WTC11 (cell line): ENCODE measurements at regions not wholly inside any gene's neighbourhood (a gene's known extent, or its start where the extent isn't known, plus 50 kb on each side); places are given as distances from the start of the nearest gene placed in this dataset.
"Not testable (repeated sequence)": the region's sequence is repeated elsewhere in the genome, so short reads cannot be mapped to it uniquely, and the experiment has no call there.

Experiments
- ATAC-seq: fragments of 200-7000 bp; cut with Tn5 transposase; 2 replicates; pipeline ENCODE4 v1.10.0; 2021; ENCODE audit warnings: mild to moderate bottlenecking, moderate library complexity
- CTCF ChIA-PET: fragments of 300-600 bp; sonication (Branson Sonifier 250); formaldehyde crosslinking; loops from one replicate; lab custom pipeline; 2021; ENCODE audit warnings: antibody characterized with exemption; lab: Charles Lee
- POLR2A ChIA-PET: fragments of 350-600 bp; sonication (Branson Sonifier 250); formaldehyde crosslinking; loops from one replicate; lab custom pipeline; 2021; ENCODE audit warnings: antibody characterized with exemption; lab: Charles Lee
- DNase-seq: peaks from one replicate; pipeline ENCODE4 v3.0.0; 2021; ENCODE audit warnings: low spot score
- H3K27ac Mint-ChIP-seq: 2 replicates; pipeline ENCODE4 v1.8.0; 2021; ENCODE audit warnings: mixed read lengths
- H3K27me3 Mint-ChIP-seq: 2 replicates; pipeline ENCODE4 v1.8.0; 2021; ENCODE audit warnings: low read depth, mild to moderate bottlenecking, moderate library complexity, mixed read lengths
- H3K36me3 Mint-ChIP-seq: 2 replicates; pipeline ENCODE4 v1.8.0; 2021; ENCODE audit warnings: mixed read lengths
- H3K4me1 Mint-ChIP-seq: 2 replicates; pipeline ENCODE4 v1.8.0; 2022; ENCODE audit warnings: mixed read lengths
- H3K4me3 Mint-ChIP-seq: 2 replicates; pipeline ENCODE4 v1.8.0; 2021; ENCODE audit warnings: mild to moderate bottlenecking, moderate library complexity, mixed read lengths
- H3K9me3 Mint-ChIP-seq: 2 replicates; pipeline ENCODE4 v1.8.0; 2021; ENCODE audit warnings: mixed read lengths
- CREB1 ChIP-seq: sonication (generic); formaldehyde crosslinking; IDR thresholded peaks from 2 replicates; pipeline ENCODE4 v1.8.0; 2023; ENCODE audit warnings: mild to moderate bottlenecking, missing genetic modification reagents
- EMX1 ChIP-seq: fragments of 250-450 bp; sonication (Bioruptor Pico); IDR thresholded peaks from 2 replicates; pipeline ENCODE4 v1.8.0; 2021; ENCODE audit warnings: mild to moderate bottlenecking
- FOXJ3 ChIP-seq: sonication (generic); formaldehyde crosslinking; IDR thresholded peaks from 2 replicates; pipeline ENCODE4 v1.9.0; 2021; ENCODE audit warnings: missing genetic modification reagents, mild to moderate bottlenecking, borderline replicate concordance
- FOXP1 ChIP-seq: sonication (generic); formaldehyde crosslinking; IDR thresholded peaks from 2 replicates; pipeline ENCODE4 v1.8.0; 2022; ENCODE audit warnings: missing genetic modification reagents, mild to moderate bottlenecking, moderate library complexity, borderline replicate concordance
- JAZF1 ChIP-seq: fragments of 250-450 bp; sonication (Bioruptor Pico); IDR thresholded peaks from 2 replicates; pipeline ENCODE4 v1.9.0; 2021; ENCODE audit warnings: moderate library complexity, mild to moderate bottlenecking, inconsistent platforms
- MXD4 ChIP-seq: fragments of 250-450 bp; sonication (Bioruptor Pico); IDR thresholded peaks from 2 replicates; pipeline ENCODE4 v1.8.0; 2021; ENCODE audit warnings: mild to moderate bottlenecking, moderate library complexity, borderline replicate concordance
- PRRX2 ChIP-seq: fragments of 250-450 bp; sonication (Bioruptor Pico); IDR thresholded peaks from 2 replicates; pipeline ENCODE4 v1.8.0; 2021; ENCODE audit warnings: mild to moderate bottlenecking
- TCF7 ChIP-seq: sonication (generic); formaldehyde crosslinking; IDR thresholded peaks from 2 replicates; pipeline ENCODE4 v1.8.0; 2022; ENCODE audit warnings: mild to moderate bottlenecking, low read depth, missing genetic modification reagents, moderate library complexity
- ZNF138 ChIP-seq: sonication (generic); formaldehyde crosslinking; conservative IDR thresholded peaks from 2 replicates; pipeline ENCODE4 v1.8.1; 2022; ENCODE audit warnings: mild to moderate bottlenecking, moderate library complexity, missing genetic modification reagents
- ZNF232 ChIP-seq: sonication (generic); formaldehyde crosslinking; IDR thresholded peaks from 2 replicates; pipeline ENCODE4 v1.8.0; 2022; ENCODE audit warnings: mild to moderate bottlenecking, missing genetic modification reagents
- ZNF263 ChIP-seq: sonication (generic); formaldehyde crosslinking; IDR thresholded peaks from 2 replicates; pipeline ENCODE4 v1.8.1; 2022; ENCODE audit warnings: low read depth, mild to moderate bottlenecking, moderate library complexity, missing genetic modification reagents
- ZNF317 ChIP-seq: sonication (generic); formaldehyde crosslinking; IDR thresholded peaks from 2 replicates; pipeline ENCODE4 v1.8.1; 2023; ENCODE audit warnings: low read depth, mild to moderate bottlenecking, moderate library complexity, missing genetic modification reagents, borderline replicate concordance
- ZNF423 ChIP-seq: fragments of 250-450 bp; sonication (Bioruptor Pico); IDR thresholded peaks from 2 replicates; pipeline ENCODE4 v2.1.2; 2022; ENCODE audit warnings: mild to moderate bottlenecking, moderate library complexity
- TF ChIP-seq, protein P1 (sequence below): fragments of 250-450 bp; sonication (Bioruptor Pico); IDR thresholded peaks from 2 replicates; pipeline ENCODE4 v1.8.0; 2021; ENCODE audit warnings: mild to moderate bottlenecking
- TF ChIP-seq, protein P2 (sequence below): fragments of 250-450 bp; sonication (Bioruptor Pico); conservative IDR thresholded peaks from 2 replicates; pipeline ENCODE4 v1.9.0; 2021; ENCODE audit warnings: mild to moderate bottlenecking
- TF ChIP-seq, protein P3 (sequence below): fragments of 250-450 bp; sonication (Bioruptor Pico); IDR thresholded peaks from 2 replicates; pipeline ENCODE4 v1.9.0; 2021; ENCODE audit warnings: mild to moderate bottlenecking
- TF ChIP-seq, protein P4 (sequence below): sonication (generic); formaldehyde crosslinking; IDR thresholded peaks from 2 replicates; pipeline ENCODE4 v1.8.1; 2022; ENCODE audit warnings: mild to moderate bottlenecking, missing genetic modification reagents, moderate library complexity, borderline replicate concordance
- TF ChIP-seq, protein P5 (sequence below): sonication (generic); formaldehyde crosslinking; IDR thresholded peaks from 2 replicates; pipeline ENCODE4 v1.8.1; 2022; ENCODE audit warnings: mild to moderate bottlenecking, moderate library complexity, missing genetic modification reagents
- TF ChIP-seq, protein P6 (sequence below): sonication (generic); formaldehyde crosslinking; IDR thresholded peaks from 2 replicates; pipeline ENCODE4 v1.8.0; 2023; ENCODE audit warnings: mild to moderate bottlenecking, missing genetic modification reagents

DNA sequence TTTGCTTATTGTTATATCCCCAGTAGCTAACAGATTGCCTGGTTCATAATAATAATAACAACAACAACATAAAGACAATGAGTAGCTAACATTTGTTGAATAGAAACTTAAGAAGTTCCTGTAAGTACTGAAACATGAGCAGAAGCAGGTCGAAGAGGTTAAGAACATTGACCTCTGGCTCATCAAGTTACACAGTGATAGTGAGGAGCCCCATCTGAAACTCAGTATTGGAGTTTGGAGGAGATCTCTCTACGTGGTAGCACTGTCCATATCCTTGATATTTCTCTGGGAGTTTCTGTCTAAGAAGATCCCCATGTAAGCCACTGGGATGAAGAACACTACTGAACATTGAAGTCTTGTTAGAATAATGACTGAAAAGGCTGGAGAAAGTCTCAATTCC lies 600.4 kb downstream of the RFPL4B start (continued):
- TF ChIP-seq, protein P1, sequence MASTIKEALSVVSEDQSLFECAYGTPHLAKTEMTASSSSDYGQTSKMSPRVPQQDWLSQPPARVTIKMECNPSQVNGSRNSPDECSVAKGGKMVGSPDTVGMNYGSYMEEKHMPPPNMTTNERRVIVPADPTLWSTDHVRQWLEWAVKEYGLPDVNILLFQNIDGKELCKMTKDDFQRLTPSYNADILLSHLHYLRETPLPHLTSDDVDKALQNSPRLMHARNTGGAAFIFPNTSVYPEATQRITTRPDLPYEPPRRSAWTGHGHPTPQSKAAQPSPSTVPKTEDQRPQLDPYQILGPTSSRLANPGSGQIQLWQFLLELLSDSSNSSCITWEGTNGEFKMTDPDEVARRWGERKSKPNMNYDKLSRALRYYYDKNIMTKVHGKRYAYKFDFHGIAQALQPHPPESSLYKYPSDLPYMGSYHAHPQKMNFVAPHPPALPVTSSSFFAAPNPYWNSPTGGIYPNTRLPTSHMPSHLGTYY (CRISPR knock-in tag): no peak
- TF ChIP-seq FOXJ3 (no peak), ZNF423 (CRISPR knock-in tag) (no peak), TCF7 (CRISPR knock-in tag) (no peak), PRRX2 (CRISPR knock-in tag) (no peak), ZNF232 (CRISPR knock-in tag) (no peak), EMX1 (no peak), ZNF263 (CRISPR knock-in tag) (no peak)
- TF ChIP-seq, protein P2, sequence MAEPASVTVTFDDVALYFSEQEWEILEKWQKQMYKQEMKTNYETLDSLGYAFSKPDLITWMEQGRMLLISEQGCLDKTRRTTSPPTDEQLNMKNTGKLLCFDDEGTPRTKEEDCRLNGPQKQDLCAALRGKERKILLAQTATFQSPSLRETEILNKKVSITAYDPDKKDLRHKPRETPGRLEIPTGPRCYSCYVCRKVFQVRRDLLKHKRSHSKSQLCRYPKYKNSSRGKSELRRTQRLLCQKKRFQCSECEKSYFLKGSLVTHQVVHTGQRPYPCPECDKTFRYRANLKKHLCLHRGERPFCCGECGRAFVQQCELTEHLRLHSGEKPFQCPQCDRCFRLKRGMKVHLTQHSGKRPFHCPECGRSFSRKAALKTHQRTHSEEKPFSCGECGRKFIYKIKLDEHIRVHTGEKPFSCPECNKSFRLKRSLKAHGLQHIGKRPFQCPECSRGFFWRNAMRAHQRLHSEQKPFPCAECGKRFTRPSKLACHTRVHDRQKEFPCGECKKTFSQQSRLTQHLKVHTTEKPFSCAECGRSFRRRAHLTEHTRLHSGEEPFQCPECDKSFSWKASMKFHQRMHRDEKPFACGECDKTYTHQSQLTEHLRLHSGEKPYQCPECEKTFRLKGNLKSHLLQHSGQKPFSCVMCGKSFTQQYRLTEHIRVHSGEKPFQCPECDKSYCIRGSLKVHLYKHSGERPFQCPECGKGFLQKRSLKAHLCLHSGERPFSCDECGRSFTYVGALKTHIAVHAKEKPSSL (CRISPR knock-in tag): no peak
- TF ChIP-seq, protein P3, sequence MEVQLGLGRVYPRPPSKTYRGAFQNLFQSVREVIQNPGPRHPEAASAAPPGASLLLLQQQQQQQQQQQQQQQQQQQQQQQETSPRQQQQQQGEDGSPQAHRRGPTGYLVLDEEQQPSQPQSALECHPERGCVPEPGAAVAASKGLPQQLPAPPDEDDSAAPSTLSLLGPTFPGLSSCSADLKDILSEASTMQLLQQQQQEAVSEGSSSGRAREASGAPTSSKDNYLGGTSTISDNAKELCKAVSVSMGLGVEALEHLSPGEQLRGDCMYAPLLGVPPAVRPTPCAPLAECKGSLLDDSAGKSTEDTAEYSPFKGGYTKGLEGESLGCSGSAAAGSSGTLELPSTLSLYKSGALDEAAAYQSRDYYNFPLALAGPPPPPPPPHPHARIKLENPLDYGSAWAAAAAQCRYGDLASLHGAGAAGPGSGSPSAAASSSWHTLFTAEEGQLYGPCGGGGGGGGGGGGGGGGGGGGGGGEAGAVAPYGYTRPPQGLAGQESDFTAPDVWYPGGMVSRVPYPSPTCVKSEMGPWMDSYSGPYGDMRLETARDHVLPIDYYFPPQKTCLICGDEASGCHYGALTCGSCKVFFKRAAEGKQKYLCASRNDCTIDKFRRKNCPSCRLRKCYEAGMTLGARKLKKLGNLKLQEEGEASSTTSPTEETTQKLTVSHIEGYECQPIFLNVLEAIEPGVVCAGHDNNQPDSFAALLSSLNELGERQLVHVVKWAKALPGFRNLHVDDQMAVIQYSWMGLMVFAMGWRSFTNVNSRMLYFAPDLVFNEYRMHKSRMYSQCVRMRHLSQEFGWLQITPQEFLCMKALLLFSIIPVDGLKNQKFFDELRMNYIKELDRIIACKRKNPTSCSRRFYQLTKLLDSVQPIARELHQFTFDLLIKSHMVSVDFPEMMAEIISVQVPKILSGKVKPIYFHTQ: no peak
- TF ChIP-seq, protein P4, sequence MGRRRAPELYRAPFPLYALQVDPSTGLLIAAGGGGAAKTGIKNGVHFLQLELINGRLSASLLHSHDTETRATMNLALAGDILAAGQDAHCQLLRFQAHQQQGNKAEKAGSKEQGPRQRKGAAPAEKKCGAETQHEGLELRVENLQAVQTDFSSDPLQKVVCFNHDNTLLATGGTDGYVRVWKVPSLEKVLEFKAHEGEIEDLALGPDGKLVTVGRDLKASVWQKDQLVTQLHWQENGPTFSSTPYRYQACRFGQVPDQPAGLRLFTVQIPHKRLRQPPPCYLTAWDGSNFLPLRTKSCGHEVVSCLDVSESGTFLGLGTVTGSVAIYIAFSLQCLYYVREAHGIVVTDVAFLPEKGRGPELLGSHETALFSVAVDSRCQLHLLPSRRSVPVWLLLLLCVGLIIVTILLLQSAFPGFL (CRISPR knock-in tag): no peak
- TF ChIP-seq, protein P5, sequence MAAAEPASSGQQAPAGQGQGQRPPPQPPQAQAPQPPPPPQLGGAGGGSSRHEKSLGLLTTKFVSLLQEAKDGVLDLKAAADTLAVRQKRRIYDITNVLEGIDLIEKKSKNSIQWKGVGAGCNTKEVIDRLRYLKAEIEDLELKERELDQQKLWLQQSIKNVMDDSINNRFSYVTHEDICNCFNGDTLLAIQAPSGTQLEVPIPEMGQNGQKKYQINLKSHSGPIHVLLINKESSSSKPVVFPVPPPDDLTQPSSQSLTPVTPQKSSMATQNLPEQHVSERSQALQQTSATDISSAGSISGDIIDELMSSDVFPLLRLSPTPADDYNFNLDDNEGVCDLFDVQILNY (CRISPR knock-in tag): no peak

DNA sequence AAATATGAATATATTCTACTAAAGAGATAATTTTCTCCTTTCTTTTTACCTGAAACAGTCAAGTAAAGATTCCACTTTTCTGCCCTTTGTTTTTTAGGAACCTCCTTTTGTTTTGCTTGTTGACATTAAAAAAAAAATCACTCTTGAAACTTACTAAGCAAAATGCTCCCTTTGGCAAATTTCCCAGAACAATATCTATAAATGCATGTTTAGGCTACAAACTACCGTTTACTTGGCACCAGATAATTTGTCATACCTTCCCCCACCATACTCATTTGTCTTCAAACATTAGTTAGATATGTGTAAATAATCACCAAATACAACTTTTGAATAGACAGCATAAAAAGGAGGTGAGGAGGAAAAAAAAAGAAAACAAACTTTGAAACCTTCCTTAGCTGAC lies 604.7 kb downstream of the RFPL4B start:
- H3K27me3 Mint-ChIP-seq: no peaks in the 10 kb centered on the region
- H3K4me3 Mint-ChIP-seq: no peak overlapping the region
- no peak for ATAC-seq
- H3K4me1 Mint-ChIP-seq: no peaks in the 10 kb centered on the region
- H3K9me3 Mint-ChIP-seq: peaks cover 5% of the 10 kb centered on the region
- no peak for TF ChIP-seq MXD4 (CRISPR knock-in tag)
- TF ChIP-seq ZNF317 (CRISPR knock-in tag): no peak
- TF ChIP-seq, protein P6, sequence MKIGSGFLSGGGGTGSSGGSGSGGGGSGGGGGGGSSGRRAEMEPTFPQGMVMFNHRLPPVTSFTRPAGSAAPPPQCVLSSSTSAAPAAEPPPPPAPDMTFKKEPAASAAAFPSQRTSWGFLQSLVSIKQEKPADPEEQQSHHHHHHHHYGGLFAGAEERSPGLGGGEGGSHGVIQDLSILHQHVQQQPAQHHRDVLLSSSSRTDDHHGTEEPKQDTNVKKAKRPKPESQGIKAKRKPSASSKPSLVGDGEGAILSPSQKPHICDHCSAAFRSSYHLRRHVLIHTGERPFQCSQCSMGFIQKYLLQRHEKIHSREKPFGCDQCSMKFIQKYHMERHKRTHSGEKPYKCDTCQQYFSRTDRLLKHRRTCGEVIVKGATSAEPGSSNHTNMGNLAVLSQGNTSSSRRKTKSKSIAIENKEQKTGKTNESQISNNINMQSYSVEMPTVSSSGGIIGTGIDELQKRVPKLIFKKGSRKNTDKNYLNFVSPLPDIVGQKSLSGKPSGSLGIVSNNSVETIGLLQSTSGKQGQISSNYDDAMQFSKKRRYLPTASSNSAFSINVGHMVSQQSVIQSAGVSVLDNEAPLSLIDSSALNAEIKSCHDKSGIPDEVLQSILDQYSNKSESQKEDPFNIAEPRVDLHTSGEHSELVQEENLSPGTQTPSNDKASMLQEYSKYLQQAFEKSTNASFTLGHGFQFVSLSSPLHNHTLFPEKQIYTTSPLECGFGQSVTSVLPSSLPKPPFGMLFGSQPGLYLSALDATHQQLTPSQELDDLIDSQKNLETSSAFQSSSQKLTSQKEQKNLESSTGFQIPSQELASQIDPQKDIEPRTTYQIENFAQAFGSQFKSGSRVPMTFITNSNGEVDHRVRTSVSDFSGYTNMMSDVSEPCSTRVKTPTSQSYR: no peak
- no peak for TF ChIP-seq ZNF138 (CRISPR knock-in tag)
- TF ChIP-seq CREB1: no peak
- TF ChIP-seq FOXP1 (CRISPR knock-in tag): no peak
- no peak for TF ChIP-seq JAZF1 (CRISPR knock-in tag)
- H3K27ac Mint-ChIP-seq: no peak overlapping the region
- ChIA-PET POLR2A (no interaction called here), CTCF (no interaction called here)
- no peaks in the 10 kb centered on the region for H3K36me3 Mint-ChIP-seq
- no peak for DNase-seq

DNA sequence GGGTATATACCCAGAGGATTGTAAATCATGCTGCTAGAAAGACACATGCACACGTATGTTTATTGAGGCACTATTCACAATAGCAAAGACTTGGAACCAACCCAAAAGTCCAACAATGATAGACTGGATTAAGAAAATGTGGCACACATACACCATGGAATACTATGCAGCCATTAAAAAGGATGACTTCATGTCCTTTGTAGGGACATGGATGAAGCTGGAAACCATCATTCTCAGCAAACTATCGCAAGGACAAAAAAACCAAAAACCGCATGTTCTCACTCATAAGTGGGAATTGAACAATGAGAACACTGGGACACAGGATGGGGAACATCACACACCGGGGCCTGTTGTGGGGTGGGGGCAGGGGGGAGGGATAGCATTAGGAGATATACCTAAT lies 608.6 kb downstream of the RFPL4B start:
- H3K4me3 Mint-ChIP-seq, ATAC-seq, H3K4me1 Mint-ChIP-seq, H3K27me3 Mint-ChIP-seq, H3K36me3 Mint-ChIP-seq, POLR2A ChIA-PET, H3K27ac Mint-ChIP-seq, DNase-seq, CTCF ChIA-PET: not testable (repeated sequence)
- peaks cover 24% of the 10 kb centered on the region for H3K9me3 Mint-ChIP-seq
